Neuronal stem cell (in vitro differentiated cells): ENCODE measurements at regions not wholly inside any gene's neighbourhood (a gene's known extent, or its start where the extent isn't known, plus 50 kb on each side); places are given as distances from the start of the nearest gene placed in this dataset.

ENCODE experiments used
- DNase-seq: peaks from one replicate; pipeline ENCODE4 v3.0.0-alpha.2; 2013; ENCODE audit warnings: low spot score
- H2AFZ ChIP-seq: one replicate; pipeline ENCODE4 v1.6.1; 2013; ENCODE audit warnings: mild to moderate bottlenecking, low read length, inconsistent platforms
- H2AK5ac ChIP-seq: 2 replicates; pipeline ENCODE4 v1.6.1; 2013; ENCODE audit warnings: low read depth, mild to moderate bottlenecking, inconsistent platforms, low read length, moderate library complexity, mixed read lengths
- H2BK120ac ChIP-seq: 2 replicates; pipeline ENCODE4 v1.6.1; 2013; ENCODE audit warnings: low read depth, mild to moderate bottlenecking, inconsistent platforms, low read length, moderate library complexity, mixed read lengths
- H2BK12ac ChIP-seq: one replicate; pipeline ENCODE4 v1.6.1; 2013; ENCODE audit warnings: low read length, inconsistent platforms
- H2BK15ac ChIP-seq: 2 replicates; pipeline ENCODE4 v1.6.1; 2013; ENCODE audit warnings: mild to moderate bottlenecking, low read length, inconsistent platforms, mixed read lengths
- H2BK5ac ChIP-seq: one replicate; pipeline ENCODE4 v1.6.1; 2013; ENCODE audit warnings: inconsistent platforms, mild to moderate bottlenecking, low read length, moderate library complexity
- H3K14ac ChIP-seq: one replicate; pipeline ENCODE4 v1.6.1; 2013; ENCODE audit warnings: low read length, inconsistent platforms
- H3K18ac ChIP-seq: 2 replicates; pipeline ENCODE4 v1.6.1; 2013; ENCODE audit warnings: low read length, inconsistent platforms
- H3K23ac ChIP-seq: 2 replicates; pipeline ENCODE4 v1.6.1; 2013; ENCODE audit warnings: low read depth, mild to moderate bottlenecking, mixed read lengths, low read length, inconsistent platforms; ENCODE audit not compliant: poor library complexity
- H3K27ac ChIP-seq: replicated peaks from 3 replicates; pipeline ENCODE4 v1.5.1; 2013; ENCODE audit warnings: low read length, inconsistent platforms
- H3K27me3 ChIP-seq, 3 experiments: 2 replicates each; pipeline ENCODE4 v1.6.1; 2013; ENCODE audit warnings: low read length in 3 of 3, mild to moderate bottlenecking in 2 of 3, inconsistent platforms in 1 of 3, low read depth in 1 of 3, mixed read lengths in 1 of 3, moderate library complexity in 1 of 3; ENCODE audit not compliant: control insufficient read depth in 3 of 3, insufficient read depth in 3 of 3
- H3K36me3 ChIP-seq, 2 donors: replicated peaks in 1 of 2; 2 replicates each; pipeline ENCODE4 v1.6.1; 2013; ENCODE audit warnings: low read length in 2 of 2; ENCODE audit not compliant: control insufficient read depth in 2 of 2, insufficient read depth in 2 of 2
- H3K4ac ChIP-seq: 2 replicates; pipeline ENCODE4 v1.6.1; 2013; ENCODE audit warnings: inconsistent platforms, mild to moderate bottlenecking, low read length, moderate library complexity
- H3K4me1 ChIP-seq, 2 donors: 1 replicate in 1 of 2; 2 replicates in 1 of 2; pipeline ENCODE4 v1.6.1; 2013; ENCODE audit warnings: low read length in 2 of 2, low read depth in 1 of 2; ENCODE audit not compliant: control insufficient read depth in 2 of 2, insufficient read depth in 1 of 2
- H3K4me2 ChIP-seq: one replicate; pipeline ENCODE4 v1.6.1; 2013; ENCODE audit warnings: mild to moderate bottlenecking, low read length, inconsistent platforms; ENCODE audit not compliant: insufficient read depth, poor library complexity, severe bottlenecking
- H3K4me3 ChIP-seq, 2 donors: 2 replicates each; pipeline ENCODE4 v1.5.1; 2013; ENCODE audit warnings: low read length in 2 of 2, mild to moderate bottlenecking in 2 of 2, inconsistent platforms in 1 of 2, moderate library complexity in 1 of 2
- H3K79me1 ChIP-seq: one replicate; pipeline ENCODE4 v1.6.1; 2013; ENCODE audit warnings: low read depth, mild to moderate bottlenecking, inconsistent platforms, low read length, moderate library complexity
- H3K9ac ChIP-seq: one replicate; pipeline ENCODE4 v1.6.1; 2013; ENCODE audit warnings: mild to moderate bottlenecking, low read depth, low read length, inconsistent platforms; ENCODE audit not compliant: poor library complexity
- H3K9me3 ChIP-seq, 2 donors: replicated peaks in 1 of 2; 2 replicates each; pipeline versions ENCODE3 to v1.6.1; 2013; ENCODE audit warnings: low read length in 2 of 2, mild to moderate bottlenecking in 2 of 2, inconsistent platforms in 1 of 2, low read depth in 1 of 2, mixed read lengths in 1 of 2, moderate library complexity in 1 of 2; ENCODE audit not compliant: control insufficient read depth in 2 of 2, insufficient read depth in 1 of 2
- H4K8ac ChIP-seq: one replicate; pipeline ENCODE4 v1.6.1; 2013; ENCODE audit warnings: low read depth, mild to moderate bottlenecking, inconsistent platforms, low read length, moderate library complexity
- H4K91ac ChIP-seq: one replicate; pipeline ENCODE4 v1.6.1; 2013; ENCODE audit warnings: low read length, low read depth, mild to moderate bottlenecking, inconsistent platforms; ENCODE audit not compliant: poor library complexity
- WGBS, 2 donors: extraction: QIAGEN DNeasy Blood & Tissue Kit; methylation state at CpG; one replicate each; pipeline ENCODE4 v1.1.7; 2013; ENCODE audit warnings: missing lambda C conversion rate in 2 of 2, mixed read lengths in 1 of 2; ENCODE audit not compliant: insufficient read length in 2 of 2, insufficient replicate concordance in 1 of 2; ENCODE audit errors: extremely low coverage in 2 of 2; 5-methylcytosine and 5-hydroxymethylcytosine counted together

- no peak overlapping the region for H3K27ac ChIP-seq
- no peak overlapping the region for H4K91ac ChIP-seq
- H3K18ac ChIP-seq: no peak overlapping the region
- no peak overlapping the region for H3K9ac ChIP-seq
- no peak overlapping the region for H2BK5ac ChIP-seq
- H2BK12ac ChIP-seq: no peak overlapping the region
- H3K4me2 ChIP-seq: no peak overlapping the region
- H3K9me3 ChIP-seq: no peaks in the 10 kb centered on the region
- no peak overlapping the region for H2AK5ac ChIP-seq
- no peak overlapping the region for H3K4me3 ChIP-seq
- H2BK15ac ChIP-seq: no peak overlapping the region
- no peak overlapping the region for H2BK120ac ChIP-seq
- no peak overlapping the region for H3K14ac ChIP-seq
- H3K23ac ChIP-seq: no peak overlapping the region
- no peak overlapping the region for H2AFZ ChIP-seq
- no peaks in the 10 kb centered on the region for H3K79me1 ChIP-seq
- H3K4me1 ChIP-seq: no peaks in the 10 kb centered on the region
- H3K36me3 ChIP-seq: no peaks in the 10 kb centered on the region
- no peaks in the 10 kb centered on the region for H3K27me3 ChIP-seq
- H3K4ac ChIP-seq: no peak overlapping the region
- H4K8ac ChIP-seq: no peak overlapping the region
- DNase-seq: no peak
These were observed 930.0 kb upstream of the SLC35B3 start for GRCh38 chr6:9365378-9365777.

GRCh38 chr6:9361749-9362148, 926.4 kb upstream of the SLC35B3 start:
- no peak overlapping the region for H2BK5ac ChIP-seq
- no peaks in the 10 kb centered on the region for H3K36me3 ChIP-seq
- H3K18ac ChIP-seq: no peak overlapping the region
- H3K14ac ChIP-seq: no peak overlapping the region
- no peak overlapping the region for H3K23ac ChIP-seq
- H3K9me3 ChIP-seq: no peaks in the 10 kb centered on the region
- H3K27me3 ChIP-seq: no peaks in the 10 kb centered on the region
- H2AFZ ChIP-seq: no peak overlapping the region
- no peaks in the 10 kb centered on the region for H3K79me1 ChIP-seq
- H3K4me3 ChIP-seq: no peak overlapping the region
- no peak overlapping the region for H2BK12ac ChIP-seq
- H4K91ac ChIP-seq: no peak overlapping the region
- H4K8ac ChIP-seq: no peak overlapping the region
- WGBS, 2 donors: no CpG with 5 or more reads among the region's 2 CpGs
- no peak overlapping the region for H3K4ac ChIP-seq
- no peak overlapping the region for H2AK5ac ChIP-seq
- H2BK15ac ChIP-seq: no peak overlapping the region
- no peak overlapping the region for H2BK120ac ChIP-seq
- no peak for DNase-seq
- no peak overlapping the region for H3K4me2 ChIP-seq
- H3K4me1 ChIP-seq: no peaks in the 10 kb centered on the region
- no peak overlapping the region for H3K27ac ChIP-seq
- no peak overlapping the region for H3K9ac ChIP-seq

- no peaks in the 10 kb centered on the region for H3K27me3 ChIP-seq
- H3K9ac ChIP-seq: no peak overlapping the region
- H3K14ac ChIP-seq: no peak overlapping the region
- no peak overlapping the region for H3K27ac ChIP-seq
- H3K4me3 ChIP-seq: no peak overlapping the region
- H2BK12ac ChIP-seq: no peak overlapping the region
- no peaks in the 10 kb centered on the region for H3K4me1 ChIP-seq
- H3K36me3 ChIP-seq: no peaks in the 10 kb centered on the region
- H2BK5ac ChIP-seq: no peak overlapping the region
- H2BK120ac ChIP-seq: no peak overlapping the region
- H2BK15ac ChIP-seq: no peak overlapping the region
- no peak for DNase-seq
- H3K79me1 ChIP-seq: no peaks in the 10 kb centered on the region
- H3K9me3 ChIP-seq: no peaks in the 10 kb centered on the region
- H3K4ac ChIP-seq: no peak overlapping the region
- H2AFZ ChIP-seq: no peak overlapping the region
- H3K18ac ChIP-seq: no peak overlapping the region
- no peak overlapping the region for H3K4me2 ChIP-seq
- H3K23ac ChIP-seq: no peak overlapping the region
- H4K8ac ChIP-seq: no peak overlapping the region
- H2AK5ac ChIP-seq: no peak overlapping the region
- no peak overlapping the region for H4K91ac ChIP-seq
These were observed 925.5 kb upstream of the SLC35B3 start for GRCh38 chr6:9360881-9361280.

DNA sequence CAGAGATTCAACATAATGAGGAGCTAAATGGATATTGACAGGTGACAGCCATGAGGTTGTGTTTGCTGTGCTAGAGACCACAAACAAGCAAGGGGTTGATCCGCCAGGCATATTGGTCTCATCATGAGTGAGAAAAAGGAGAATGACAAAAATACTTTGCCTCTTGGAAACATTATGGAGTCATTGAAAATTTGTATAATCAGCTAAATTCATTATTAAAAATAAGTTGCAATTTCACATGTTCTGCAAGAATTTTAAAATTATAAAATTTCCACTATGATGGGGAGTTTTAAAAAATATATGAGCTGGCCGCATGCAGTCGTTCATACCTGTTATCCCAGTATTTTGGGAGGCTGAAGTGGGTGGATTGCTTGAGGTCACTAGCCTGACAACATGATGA, 912.3 kb upstream of the SLC35B3 start:
- H3K9ac ChIP-seq: no peak overlapping the region

More for the DNA sequence above, 912.3 kb upstream of the SLC35B3 start:
- H2BK5ac ChIP-seq: no peak overlapping the region
- H3K4ac ChIP-seq: no peak overlapping the region
- H3K18ac ChIP-seq: no peak overlapping the region
- WGBS, 2 donors: no CpG with 5 or more reads among the region's 3 CpGs
- no peak overlapping the region for H3K27ac ChIP-seq
- H4K91ac ChIP-seq: no peak overlapping the region
- H2AFZ ChIP-seq: no peak overlapping the region
- H3K23ac ChIP-seq: no peak overlapping the region
- no peaks in the 10 kb centered on the region for H3K36me3 ChIP-seq
- H2BK12ac ChIP-seq: no peak overlapping the region
- no peaks in the 10 kb centered on the region for H3K27me3 ChIP-seq
- no peak overlapping the region for H3K14ac ChIP-seq
- no peak overlapping the region for H2BK120ac ChIP-seq
- peaks cover 6% of the 10 kb centered on the region for H3K79me1 ChIP-seq
- H2BK15ac ChIP-seq: no peak overlapping the region
- no peak overlapping the region for H3K4me3 ChIP-seq
- no peak overlapping the region for H4K8ac ChIP-seq
- H3K4me2 ChIP-seq: no peak overlapping the region
- H3K9me3 ChIP-seq: peaks cover 0 to 2% of the 10 kb centered on the region in 2 donors
- DNase-seq: no peak
- H2AK5ac ChIP-seq: no peak overlapping the region
- peaks cover 0 to 2% of the 10 kb centered on the region in 2 donors for H3K4me1 ChIP-seq
